DMS153 treated with DMSO at 0.1 percent for 48 hours (cell line): ENCODE measurements at regions not wholly inside any gene's neighbourhood (a gene's known extent, or its start where the extent isn't known, plus 50 kb on each side); places are given as distances from the start of the nearest gene placed in this dataset.

ENCODE experiments used
- DNase-seq: peaks from one replicate; lab custom pipeline; 2025; ENCODE audit not compliant: unreplicated experiment; lab: John Stamatoyannopoulos, UW

GRCh38 chr20:51164731-51165130 is 141.8 kb upstream of the KCNG1 start:
- no peak for DNase-seq

- DNase-seq, result no peak
Observed at GRCh38 chr20:51163996-51164600, 141.2 kb upstream of the KCNG1 start.

- DNase-seq, result no peak
Observed at GRCh38 chr20:51162015-51162414, 139.1 kb upstream of the KCNG1 start.

- DNase-seq, result no peak
Observed at GRCh38 chr20:51160821-51161220, 137.9 kb upstream of the KCNG1 start.

GRCh38 chr20:51159981-51160380 is 137.1 kb upstream of the KCNG1 start:
- DNase-seq, result no peak

GRCh38 chr20:51159303-51159702 is 136.4 kb upstream of the KCNG1 start:
- no peak for DNase-seq

- no peak for DNase-seq
Observed at GRCh38 chr20:51158226-51158625, 135.3 kb upstream of the KCNG1 start.

GRCh38 chr20:51156041-51156982 is 133.4 kb upstream of the KCNG1 start:
- no peak for DNase-seq

- no peak for DNase-seq
Observed at GRCh38 chr20:51154708-51155690, 132.1 kb upstream of the KCNG1 start.

- no peak for DNase-seq
Observed at GRCh38 chr20:51153867-51154707, 131.2 kb upstream of the KCNG1 start.

- no peak for DNase-seq
Observed at GRCh38 chr20:51148941-51149340, 126.0 kb upstream of the KCNG1 start.

GRCh38 chr20:51144476-51144875 is 121.6 kb upstream of the KCNG1 start:
- no peak for DNase-seq

- DNase-seq, result no peak
Observed at GRCh38 chr20:51143652-51144051, 120.7 kb upstream of the KCNG1 start.

- DNase-seq, result no peak
Observed at GRCh38 chr20:51142448-51142847, 119.5 kb upstream of the KCNG1 start.

GRCh38 chr20:51140671-51141070 is 117.8 kb upstream of the KCNG1 start:
- no peak for DNase-seq

GRCh38 chr20:51139891-51140290 is 117.0 kb upstream of the KCNG1 start:
- DNase-seq, result no peak

GRCh38 chr20:51138576-51138975 is 115.7 kb upstream of the KCNG1 start:
- DNase-seq, result no peak

GRCh38 chr20:51137461-51137860 is 114.6 kb upstream of the KCNG1 start:
- no peak for DNase-seq

GRCh38 chr20:51135926-51136715 is 113.2 kb upstream of the KCNG1 start:
- DNase-seq, result no peak

GRCh38 chr20:51134405-51134804 is 111.5 kb upstream of the KCNG1 start:
- DNase-seq, result no peak
